DMS53 (cell line): ENCODE measurements at regions not wholly inside any gene's neighbourhood (a gene's known extent, or its start where the extent isn't known, plus 50 kb on each side); places are given as distances from the start of the nearest gene placed in this dataset.
"Not testable (repeated sequence)": the region's sequence is repeated elsewhere in the genome, so short reads cannot be mapped to it uniquely, and the experiment has no call there.

ENCODE experiments used
- DNase-seq: peaks from one replicate; lab custom pipeline; 2025; lab: John Stamatoyannopoulos, UW

DNA sequence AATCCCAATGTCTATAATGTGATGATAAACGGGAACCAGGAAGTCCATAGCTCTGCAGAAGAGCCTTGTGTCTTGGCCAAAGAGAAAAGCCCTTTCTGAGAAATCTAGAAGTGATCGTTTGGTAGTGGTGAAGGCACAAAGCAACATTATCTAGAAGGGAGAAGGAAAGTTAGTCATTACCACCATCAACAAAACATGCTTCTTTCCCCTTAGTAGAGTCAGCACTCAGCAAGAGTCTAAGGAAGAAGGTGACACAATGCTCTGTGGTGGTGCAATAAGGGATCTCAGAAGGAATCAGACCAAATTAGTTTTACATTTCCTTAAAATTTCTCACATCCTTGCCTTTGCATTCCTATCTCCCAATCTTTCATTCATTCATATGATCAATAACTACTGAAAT is 134.4 kb upstream of the PRDX6 start:
- no peak for DNase-seq

DNA sequence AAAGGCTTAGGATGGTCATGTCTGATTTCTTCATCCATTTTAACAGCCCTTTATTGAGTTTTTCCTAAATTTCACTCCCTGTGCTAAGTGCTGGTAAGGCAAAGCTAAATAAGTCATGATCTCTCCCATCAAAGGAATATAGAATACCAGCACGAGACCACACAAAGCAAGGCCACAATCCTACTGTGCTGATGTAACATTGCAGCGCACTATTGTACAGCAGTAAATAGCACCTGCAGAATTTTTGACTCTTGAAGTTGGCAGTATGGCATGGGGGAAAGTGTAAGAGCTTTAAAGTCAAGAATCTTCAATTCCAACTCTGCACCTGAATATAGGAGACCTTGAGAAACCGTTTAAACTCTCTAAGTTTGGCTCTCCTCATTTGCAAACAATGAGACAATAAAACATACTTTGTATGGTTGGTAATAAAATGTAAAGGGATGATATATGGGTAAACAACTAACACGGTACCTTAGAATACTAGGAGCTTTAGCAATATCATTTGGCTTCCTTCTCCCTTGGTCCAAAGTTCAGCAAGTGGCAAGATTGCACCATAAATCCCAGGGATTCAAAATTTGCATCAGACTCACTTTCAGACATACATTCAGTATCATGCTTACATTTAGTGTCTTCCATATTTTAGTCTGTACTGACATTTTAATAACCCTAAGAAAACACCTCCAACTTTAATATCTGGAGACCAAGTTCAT is 132.9 kb upstream of the PRDX6 start:
- DNase-seq = no peak

DNA sequence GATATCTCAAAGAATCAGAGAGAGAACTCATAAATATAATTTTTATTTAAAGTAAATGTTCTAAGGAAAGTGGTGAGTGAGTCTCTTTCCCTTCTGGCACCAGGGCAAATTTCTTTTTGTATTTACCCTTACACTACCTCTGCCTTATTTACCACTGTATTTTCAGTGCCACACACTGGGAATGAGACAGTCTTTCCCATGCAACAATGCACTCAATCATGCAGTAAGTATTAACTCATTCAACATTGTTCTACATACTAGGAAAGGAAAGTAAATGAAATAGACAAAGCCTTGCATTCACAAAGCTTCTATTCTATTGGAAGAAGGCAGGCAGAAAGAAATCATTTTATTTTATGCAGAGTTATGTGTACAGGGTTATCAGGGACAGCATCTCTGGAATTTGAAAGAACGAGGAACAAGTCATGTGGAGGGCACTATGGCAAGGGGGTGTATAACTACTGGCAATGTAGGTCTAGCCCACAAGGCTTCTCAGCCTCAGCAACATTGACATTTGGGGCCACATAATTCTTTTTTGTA is 129.8 kb upstream of the PRDX6 start:
- no peak for DNase-seq

DNA sequence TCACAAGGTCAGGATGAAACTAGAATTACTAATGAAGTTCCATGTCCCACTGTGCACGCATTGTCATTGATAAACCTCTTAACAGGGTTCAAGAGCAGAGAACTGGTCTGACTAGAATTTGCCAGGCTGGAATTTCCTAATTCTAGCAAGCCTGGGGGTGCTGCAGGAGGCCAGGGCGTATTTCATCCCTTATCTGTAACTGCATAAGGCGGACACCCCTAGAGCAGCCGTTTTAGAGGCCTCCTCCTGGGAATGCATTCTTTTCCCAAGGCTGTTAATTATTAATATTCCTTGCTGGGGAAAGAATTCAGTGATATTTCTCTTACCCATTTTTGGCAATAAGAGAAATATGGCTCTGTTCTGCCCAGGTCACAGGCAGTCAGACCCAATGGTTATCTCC is 124.5 kb upstream of the PRDX6 start:
- DNase-seq = peak; percentile 10

DNA sequence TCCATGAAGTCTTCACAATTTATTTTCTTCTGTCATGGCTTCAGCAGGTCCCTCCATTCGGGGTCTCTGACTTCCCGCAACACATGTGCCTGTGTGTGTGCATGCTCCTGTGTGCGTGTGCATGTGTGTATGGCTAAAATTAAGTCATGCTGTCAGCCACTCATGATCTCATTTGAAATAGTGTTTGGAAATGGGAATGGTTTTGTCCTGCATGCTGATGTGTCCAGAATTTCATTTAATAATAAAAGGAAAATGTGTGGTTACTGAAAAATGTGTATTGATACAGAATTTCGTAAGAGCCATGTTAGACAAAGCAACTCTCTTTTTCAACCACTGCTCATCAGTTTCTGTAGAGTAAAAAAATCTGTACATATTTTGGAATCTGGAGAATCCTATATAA is 123.8 kb upstream of the PRDX6 start:
- DNase-seq = no peak

DNA sequence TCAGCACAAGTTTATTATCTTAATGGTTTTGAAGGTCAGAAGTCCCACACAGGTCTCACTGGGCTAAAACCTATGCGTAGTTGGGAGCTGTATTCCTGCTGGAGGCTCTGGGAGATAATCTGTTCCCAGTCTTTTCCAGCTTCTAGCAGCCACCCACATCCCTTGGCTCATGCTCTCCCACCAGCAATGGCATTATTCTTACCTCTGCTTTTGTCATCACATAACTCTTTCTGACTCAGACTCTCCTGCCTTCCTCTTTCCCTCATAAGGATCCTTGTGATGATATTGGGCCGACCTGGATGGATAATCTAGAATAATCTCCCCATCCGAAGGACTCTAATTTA is 122.2 kb upstream of the PRDX6 start:
- no peak for DNase-seq

DNA sequence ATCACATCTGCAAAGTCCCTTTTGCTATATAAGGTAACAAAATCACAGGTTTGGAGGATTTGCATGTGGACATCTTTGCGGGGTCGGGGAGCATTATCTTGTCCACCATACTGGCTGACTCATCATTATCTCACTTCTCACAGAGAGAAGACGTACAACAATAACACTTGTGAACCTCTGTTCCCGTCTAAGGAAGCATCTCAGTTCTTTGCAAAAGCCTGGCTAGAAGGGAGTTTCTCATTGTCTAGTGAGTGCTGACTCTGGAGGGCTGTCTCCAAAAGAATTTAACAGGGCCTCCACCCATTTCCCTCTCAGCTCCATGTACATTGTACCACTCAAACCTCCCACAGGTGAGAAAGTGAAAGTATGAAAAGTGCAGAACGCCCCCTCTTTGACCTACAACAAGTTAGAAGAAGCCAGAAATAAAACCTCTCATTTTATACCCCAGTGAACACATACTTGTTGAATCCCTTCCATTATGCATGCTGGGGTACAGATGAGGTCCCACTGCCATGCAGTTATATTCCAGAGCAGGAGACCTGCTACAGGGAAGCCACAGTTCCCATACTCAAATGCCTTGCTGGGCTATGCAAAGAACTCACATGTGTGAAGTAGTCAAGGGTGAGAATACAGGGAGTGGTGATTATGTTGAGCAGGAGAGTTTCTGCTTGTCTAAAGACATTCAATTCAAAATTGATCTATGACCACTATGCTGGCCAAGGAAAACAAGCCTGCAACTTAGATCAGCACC is 121.7 kb upstream of the PRDX6 start:
- DNase-seq = no peak

DNA sequence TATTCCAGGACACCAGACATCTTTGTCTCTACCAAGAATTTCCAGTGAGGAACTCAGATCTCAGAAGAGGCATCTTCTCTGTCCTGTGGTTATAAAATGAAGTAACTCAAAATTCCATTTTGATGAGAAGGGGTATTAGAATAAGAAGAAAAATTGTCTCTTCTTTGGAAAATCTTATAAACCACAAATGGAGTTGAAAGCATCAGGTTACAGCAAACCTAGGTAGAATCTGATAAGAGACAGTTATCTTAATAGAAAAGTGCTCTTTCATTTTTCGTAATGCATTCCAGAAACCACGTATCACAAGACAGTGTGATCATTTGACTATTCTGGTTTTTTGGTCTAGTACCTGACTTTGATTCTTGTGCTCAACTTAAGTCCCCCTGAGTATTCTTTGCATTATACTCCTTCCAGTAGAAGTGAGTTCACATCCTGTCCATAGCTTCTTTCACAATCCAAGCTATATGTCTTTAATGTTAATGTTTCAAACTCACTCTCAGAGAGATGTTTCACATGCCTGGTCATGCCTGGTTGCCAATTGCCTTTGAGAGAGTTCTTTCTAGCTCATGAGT is 120.9 kb upstream of the PRDX6 start:
- DNase-seq = no peak

DNA sequence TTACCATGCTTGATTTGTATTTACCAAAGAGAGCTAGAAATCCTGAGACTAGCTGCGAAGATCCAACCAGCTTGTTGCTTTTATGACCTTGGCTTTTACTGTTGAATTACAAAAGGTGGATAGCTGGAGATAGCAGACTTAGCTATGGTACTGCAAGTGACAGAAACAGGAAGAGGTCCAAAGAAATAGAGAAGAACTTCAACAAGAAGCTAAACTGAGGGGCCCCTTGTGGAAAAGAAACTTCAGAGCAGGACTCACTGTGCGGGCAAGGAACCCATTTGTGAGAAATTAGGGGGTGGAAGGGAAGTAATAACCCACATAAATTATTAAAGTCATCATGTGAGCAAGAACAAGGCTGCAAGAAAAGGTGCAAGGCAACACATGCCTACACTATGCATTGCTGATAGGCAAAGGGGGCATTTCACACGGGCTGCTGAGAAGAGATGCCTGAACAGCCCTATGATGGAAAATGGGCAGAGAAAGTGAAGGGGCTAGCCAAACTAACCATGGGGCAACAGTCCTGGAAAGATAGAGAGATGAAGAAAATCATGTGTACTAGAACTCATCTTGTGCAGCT is 116.6 kb upstream of the PRDX6 start:
- no peak for DNase-seq

DNA sequence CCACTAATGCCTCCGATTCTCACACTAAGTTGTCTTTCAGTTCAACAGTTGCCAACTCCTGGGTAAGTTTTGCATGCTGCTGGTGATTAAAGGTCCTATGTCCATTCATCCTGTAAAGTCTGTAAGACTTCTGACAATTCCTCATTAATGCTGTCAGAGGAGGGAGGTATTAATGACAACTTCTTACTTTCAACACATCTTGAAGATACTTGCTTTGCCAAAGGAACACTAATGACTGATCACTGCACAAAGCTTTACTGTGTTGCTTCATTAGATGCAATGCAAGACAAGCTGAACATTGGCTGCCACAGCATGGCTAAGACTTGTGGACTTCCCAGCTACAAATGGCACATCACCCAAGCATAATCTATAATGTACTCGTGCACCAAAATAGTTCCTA is 114.6 kb upstream of the PRDX6 start:
- no peak for DNase-seq

DNA sequence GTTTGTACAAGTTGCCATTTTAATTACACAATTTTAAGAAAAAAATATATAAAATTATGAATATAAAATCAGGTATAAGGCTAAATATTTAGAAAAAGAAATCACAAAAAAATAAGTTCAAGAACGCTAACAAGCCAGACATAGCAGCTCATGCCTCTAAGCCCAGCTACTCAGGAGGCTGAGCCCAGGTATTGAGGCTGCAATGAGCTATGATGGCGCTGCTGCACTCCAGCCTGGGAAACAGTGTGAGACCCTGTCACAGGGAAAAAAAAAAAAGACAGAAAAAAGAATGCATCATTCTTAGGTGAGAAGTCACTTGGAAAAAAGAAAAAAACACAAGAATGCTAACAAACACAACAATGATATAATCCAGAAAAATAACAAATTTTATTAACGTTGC is 112.3 kb upstream of the PRDX6 start:
- DNase-seq = no peak

DNA sequence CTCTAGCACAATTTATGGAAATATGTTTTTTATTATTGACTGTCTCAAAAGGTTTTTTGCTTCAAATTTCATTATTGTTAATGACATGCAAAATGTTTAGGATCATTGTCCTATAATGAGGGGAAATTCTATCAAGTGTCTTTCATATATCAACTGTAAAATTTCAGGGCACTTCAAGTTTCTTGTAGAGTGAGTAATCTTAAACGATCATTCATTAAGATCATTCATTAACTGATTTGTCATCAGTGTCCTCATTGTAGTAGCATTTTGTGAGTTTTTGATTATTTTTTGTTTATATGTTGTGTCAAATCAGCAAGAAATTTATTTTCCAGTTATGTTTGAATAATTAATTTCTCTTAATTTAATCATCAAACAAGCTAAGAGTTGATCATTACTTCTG is 111.8 kb upstream of the PRDX6 start:
- DNase-seq = no peak

DNA sequence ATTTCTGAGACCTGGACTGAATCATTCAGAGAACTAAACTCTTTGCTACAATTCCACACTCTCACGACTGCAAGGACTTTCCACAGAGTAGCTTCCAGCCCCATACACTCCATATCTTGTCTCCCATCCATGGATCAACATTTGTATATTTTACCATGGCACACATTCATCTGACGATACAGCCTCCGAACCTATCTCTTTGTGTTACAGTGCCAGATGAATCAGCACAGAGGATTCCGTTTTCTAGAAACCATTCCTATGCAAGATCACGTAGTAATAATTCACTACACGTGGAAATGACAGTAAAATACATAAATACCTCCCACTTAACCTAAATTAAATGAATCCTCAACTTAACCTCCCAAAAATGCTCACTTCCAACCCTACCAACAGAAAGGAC is 110.0 kb upstream of the PRDX6 start:
- no peak for DNase-seq

DNA sequence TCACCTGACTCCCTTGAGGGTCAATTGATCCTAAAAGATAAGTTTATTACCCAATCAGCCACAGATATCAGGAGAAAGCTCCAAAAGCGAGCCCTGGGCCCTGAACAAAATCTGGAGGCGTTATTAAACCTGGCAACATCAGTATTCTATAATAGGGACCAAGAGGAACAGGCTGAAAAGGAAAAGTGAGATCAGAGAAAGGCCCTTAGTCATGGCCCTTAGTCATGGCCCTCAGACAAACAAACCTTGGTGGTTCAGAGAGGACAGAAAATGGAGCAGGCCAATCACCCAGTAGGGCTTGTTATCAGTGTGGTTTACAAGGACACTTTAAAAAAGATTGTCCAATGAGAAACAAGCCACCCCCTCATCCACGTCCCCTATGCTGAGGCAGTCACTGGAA is 106.5 kb upstream of the PRDX6 start:
- DNase-seq = not testable (repeated sequence)

DNA sequence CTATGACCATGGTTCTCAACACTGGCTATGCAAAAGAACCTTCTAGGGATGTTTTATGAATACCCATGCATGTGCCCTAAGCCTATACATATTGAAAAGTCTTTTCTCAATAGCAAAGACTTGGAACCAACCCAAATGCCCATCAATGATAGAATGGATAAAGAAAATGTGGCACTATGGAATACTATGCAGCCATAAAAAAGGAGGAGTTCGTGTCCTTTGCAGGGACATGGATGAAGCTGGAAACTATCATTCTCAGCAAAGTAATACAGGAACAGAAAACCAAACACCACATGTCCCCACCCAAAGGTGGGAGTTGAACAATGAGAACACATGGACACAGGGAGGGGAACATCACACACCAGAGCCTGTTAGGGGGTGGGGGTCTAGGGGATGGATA is 101.1 kb upstream of the PRDX6 start:
- not testable (repeated sequence) for DNase-seq

DNA sequence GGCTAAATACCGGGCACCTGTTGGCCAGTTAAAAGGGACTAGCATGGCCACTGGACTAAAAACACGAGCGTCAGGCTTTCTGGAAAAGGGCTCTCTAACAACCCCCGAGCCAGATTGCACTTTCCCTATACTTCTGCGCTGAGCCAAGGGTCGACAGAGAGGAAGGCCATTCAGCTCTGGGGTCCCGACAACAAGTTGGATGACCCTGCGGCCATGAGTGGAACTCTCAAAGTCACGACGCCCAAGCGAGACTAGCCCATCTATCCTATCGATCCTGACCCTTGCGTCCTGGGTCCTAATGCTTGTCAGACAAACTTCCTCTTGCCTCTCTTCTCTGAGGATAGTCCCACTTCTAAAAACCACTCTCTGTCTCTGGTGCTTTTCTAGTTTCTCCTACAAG is 99.9 kb upstream of the PRDX6 start:
- DNase-seq = no peak

DNA sequence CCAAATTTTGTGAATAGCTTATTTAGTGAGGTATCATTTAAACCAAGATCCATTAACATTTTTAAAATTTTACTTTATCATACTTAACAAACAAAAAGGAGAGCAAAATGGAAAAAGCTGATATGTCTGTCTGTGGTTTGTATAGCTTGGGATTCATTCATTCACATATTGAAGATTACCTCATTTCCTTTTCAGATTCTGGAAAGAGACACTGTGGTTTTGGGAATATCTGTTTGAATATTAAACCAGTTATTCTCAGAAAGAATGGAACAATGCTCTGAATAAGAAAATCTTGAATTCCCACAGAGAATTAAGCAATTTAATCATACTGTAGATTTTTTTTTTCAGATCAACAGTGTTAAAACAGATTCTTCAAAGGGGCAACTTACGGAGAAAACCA is 93.8 kb upstream of the PRDX6 start:
- no peak for DNase-seq

DNA sequence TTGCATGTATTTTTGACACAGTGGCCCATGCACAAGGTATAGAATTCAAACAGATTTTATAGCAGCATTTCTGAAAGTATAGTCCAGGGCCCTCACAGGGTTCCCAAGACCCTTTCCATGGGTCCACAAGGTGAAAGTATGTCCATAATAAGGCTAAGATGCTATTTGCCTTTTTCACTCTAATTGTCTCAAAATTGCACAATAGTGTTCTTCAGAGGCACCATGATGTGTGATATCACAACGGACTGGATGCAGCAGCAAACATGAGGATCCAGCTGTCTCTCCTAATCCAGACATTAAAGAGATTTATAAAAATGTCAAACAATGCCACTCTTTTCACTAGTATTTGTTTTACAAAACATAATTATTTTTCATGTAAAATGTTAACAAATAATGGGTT is 88.8 kb upstream of the PRDX6 start:
- no peak for DNase-seq

DNA sequence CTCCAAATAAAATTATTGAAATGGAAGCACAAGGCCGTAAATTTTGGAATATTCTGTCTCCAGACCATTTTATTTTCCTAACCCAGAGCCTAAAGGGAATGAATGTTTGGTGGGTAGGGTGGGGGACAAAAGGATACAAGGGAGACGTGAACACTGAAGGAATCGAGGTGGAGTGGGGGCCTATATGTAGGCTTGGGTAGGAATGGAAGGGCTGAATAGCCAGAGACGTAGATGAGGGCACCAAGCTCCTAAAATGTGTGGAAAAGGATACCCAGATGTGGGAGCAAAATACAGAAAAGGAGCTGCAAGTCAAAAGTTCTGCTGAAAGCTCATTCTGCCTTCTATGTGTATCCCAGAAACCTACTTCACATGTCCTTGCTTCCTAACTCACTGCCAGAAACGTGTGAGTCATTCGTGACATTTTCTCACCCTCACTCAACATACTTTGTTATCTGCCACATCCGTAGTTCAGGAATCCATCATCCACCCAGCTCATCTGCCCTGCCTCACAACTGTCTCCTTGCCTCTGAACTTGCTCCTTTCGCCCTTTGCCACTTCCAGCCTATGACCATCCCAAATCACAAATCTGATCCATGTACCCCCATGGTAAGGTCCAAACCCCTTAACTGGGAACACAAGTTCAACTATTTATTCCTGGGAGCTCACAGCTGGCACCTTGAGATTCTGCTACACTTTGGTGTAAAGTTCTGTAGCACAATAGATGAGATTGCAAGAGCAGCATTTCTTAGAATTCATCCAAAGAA is 84.1 kb upstream of the PRDX6 start:
- DNase-seq = peak; percentile 25

DNA sequence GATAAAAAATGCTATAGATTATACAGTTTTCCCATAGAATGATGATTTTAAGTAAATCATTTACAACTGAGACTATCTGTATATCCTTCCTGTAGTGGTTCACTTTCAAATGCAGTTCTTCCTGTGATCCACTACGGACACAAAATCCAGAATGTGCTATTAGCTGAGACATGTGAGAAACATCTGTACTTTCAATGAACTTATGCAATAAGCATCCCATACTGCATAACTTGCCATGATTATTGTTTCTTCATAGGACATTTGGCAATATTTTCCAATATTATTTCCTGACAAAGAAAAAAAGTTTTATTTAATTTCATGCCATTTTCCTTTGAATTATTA is 83.5 kb upstream of the PRDX6 start:
- DNase-seq = no peak

DNA sequence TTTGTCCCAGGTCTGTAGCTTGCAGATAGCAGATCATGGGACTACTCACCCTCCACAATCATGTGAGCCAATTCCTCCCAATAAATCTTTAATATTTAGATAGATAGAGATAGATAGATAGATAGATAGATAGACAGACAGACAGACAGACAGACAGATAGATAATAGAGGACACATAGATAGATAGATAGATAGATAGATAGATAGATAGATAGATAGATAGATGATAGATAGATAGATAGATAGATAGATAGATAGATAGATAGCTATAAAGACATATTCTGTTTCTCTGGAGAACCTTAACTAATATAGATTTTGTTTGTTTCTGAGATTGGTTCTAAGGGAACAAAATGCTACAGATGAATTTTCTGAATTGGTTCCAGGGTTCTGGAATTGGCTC is 82.3 kb upstream of the PRDX6 start:
- DNase-seq = not testable (repeated sequence)

DNA sequence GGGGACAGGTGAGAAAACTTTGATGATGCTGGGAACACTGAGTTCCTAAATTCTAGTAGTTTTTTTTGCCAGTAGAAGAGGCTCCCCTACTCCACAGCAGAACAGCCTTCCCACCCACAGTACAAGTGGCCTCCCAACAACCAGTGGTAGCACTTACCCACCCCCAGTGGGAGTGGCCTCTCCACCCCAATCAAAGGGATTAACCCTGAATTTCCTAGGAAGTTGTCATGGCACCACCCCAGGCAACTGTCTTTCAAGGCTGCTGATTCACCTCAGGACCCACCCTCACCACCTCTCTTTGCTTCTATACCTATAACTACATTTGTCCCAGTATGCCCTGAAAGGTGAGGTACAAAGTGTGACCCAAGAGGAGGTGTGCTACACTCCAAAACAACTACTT is 81.4 kb upstream of the PRDX6 start:
- DNase-seq = no peak
